ENCODE measurements at regions not wholly inside any gene's neighbourhood (a gene's known extent, or its start where the extent isn't known, plus 50 kb on each side); places are given as distances from the start of the nearest gene placed in this dataset.

DNA sequence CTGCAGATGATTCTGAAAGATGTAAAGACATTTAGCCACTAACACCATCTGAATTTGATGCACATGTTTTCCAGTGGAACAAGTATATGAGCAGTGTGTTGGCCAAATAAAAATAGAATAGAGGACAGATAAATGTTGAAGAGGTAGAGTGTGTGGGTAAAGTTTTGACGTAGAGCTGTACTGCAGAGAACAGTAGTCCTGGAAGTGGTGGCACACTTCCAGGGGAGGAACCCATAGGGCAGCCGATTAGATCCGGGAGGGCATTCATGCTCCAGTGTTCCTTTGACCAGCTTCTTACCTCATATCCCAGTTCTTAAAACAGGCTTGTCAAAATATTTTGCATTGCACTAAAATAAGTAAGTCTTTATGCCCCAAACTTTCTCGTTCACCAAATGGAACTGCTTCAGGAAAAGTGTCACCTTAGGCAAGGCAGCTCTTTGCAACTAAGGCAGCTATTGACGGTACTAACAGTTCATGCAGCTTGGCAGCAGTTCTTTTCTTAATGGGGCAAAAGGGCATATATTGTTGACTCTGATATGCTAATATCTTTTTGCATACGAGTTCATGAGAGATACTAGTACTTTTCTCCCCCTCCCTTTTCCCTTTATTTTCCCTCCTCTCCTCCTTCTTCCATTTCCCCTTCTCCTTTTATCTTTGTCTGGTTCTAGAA lies 429.3 kb upstream of the AZI2 start:
- TF ChIP-seq, protein P1, sequence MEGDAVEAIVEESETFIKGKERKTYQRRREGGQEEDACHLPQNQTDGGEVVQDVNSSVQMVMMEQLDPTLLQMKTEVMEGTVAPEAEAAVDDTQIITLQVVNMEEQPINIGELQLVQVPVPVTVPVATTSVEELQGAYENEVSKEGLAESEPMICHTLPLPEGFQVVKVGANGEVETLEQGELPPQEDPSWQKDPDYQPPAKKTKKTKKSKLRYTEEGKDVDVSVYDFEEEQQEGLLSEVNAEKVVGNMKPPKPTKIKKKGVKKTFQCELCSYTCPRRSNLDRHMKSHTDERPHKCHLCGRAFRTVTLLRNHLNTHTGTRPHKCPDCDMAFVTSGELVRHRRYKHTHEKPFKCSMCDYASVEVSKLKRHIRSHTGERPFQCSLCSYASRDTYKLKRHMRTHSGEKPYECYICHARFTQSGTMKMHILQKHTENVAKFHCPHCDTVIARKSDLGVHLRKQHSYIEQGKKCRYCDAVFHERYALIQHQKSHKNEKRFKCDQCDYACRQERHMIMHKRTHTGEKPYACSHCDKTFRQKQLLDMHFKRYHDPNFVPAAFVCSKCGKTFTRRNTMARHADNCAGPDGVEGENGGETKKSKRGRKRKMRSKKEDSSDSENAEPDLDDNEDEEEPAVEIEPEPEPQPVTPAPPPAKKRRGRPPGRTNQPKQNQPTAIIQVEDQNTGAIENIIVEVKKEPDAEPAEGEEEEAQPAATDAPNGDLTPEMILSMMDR (conservative IDR thresholded peaks at IDR 0.05; ENCODE audit: low read length): no peak
- no peak for TF ChIP-seq EZH2phosphoT487 (IDR thresholded peaks at IDR 0.05; ENCODE audit: borderline replicate concordance, low read depth, low read length)

Measured in OCI-LY7 (cell line).